ENCODE measurements at regions not wholly inside any gene's neighbourhood (a gene's known extent, or its start where the extent isn't known, plus 50 kb on each side); places are given as distances from the start of the nearest gene placed in this dataset.

- H3K9me2 ChIP-seq (ENCODE audit: insufficient read depth) = no peaks in the 10 kb centered on the region
- no peaks in the 10 kb centered on the region for H3F3A ChIP-seq (ENCODE audit: insufficient read depth)
- peaks cover 65% of the 10 kb centered on the region for H3K27me3 ChIP-seq (replicated peaks; ENCODE audit: insufficient read depth)
- H3K36me3 ChIP-seq (ENCODE audit: low read depth) = no peaks in the 10 kb centered on the region
- H3K9me3 ChIP-seq (ENCODE audit: low read depth) = no peaks in the 10 kb centered on the region
- no peaks in the 10 kb centered on the region for H4K20me1 ChIP-seq (ENCODE audit: insufficient read depth)
- in situ Hi-C loops (cut with MboI) = no loop called here
- no peak overlapping the region for H3K27ac ChIP-seq
- no peak overlapping the region for H3K4me2 ChIP-seq (ENCODE audit: unreplicated experiment)
- H2AFZ ChIP-seq = no peak overlapping the region
- DNase-seq = no peak
- H3K4me3 ChIP-seq = no peak overlapping the region
- TF ChIP-seq EZH2phosphoT487 (IDR thresholded peaks at IDR 0.05; ENCODE audit: insufficient read depth, low read depth) = no peak
- TF ChIP-seq EZH2 (IDR thresholded peaks at IDR 0.05; ENCODE audit: insufficient read depth, poor library complexity, severe bottlenecking) = no peak
- no peak overlapping the region for H3K9ac ChIP-seq
- H3K79me2 ChIP-seq (ENCODE audit: insufficient read depth) = no peaks in the 10 kb centered on the region
- no peaks in the 10 kb centered on the region for H3K4me1 ChIP-seq (ENCODE audit: insufficient read depth)
- WGBS, 2 experiments (ENCODE audit: low coverage in 1 of 2, low lambda C conversion rate in 2 of 2, missing lambda C conversion rate in 2 of 2) = 36 to 56% methylated on average over 3 of the region's 3 CpGs
Measured at GRCh38 chr11:11215944-11216343, 137.1 kb downstream of the CSNK2A3 start.

GRCh38 chr11:11215058-11215815 lies 137.8 kb downstream of the CSNK2A3 start:
- H2AFZ ChIP-seq = no peak overlapping the region
- DNase-seq = no peak
- TF ChIP-seq EZH2 (IDR thresholded peaks at IDR 0.05; ENCODE audit: insufficient read depth, poor library complexity, severe bottlenecking) = no peak
- no peak for TF ChIP-seq EZH2phosphoT487 (IDR thresholded peaks at IDR 0.05; ENCODE audit: insufficient read depth, low read depth)
- H3K9me3 ChIP-seq (ENCODE audit: low read depth) = no peaks in the 10 kb centered on the region
- in situ Hi-C loops (cut with MboI) = no loop called here
- no peaks in the 10 kb centered on the region for H3K9me2 ChIP-seq (ENCODE audit: insufficient read depth)
- H4K20me1 ChIP-seq (ENCODE audit: insufficient read depth) = no peaks in the 10 kb centered on the region
- H3K79me2 ChIP-seq (ENCODE audit: insufficient read depth) = no peaks in the 10 kb centered on the region
- no peaks in the 10 kb centered on the region for H3K4me1 ChIP-seq (ENCODE audit: insufficient read depth)
- no peaks in the 10 kb centered on the region for H3F3A ChIP-seq (ENCODE audit: insufficient read depth)
- no peak overlapping the region for H3K4me3 ChIP-seq
- H3K36me3 ChIP-seq (ENCODE audit: low read depth) = no peaks in the 10 kb centered on the region
- peaks cover 63% of the 10 kb centered on the region for H3K27me3 ChIP-seq (replicated peaks; ENCODE audit: insufficient read depth)
- 37 to 41% methylated on average over 5 of the region's 5 CpGs for WGBS, 2 experiments (ENCODE audit: low coverage in 1 of 2, low lambda C conversion rate in 2 of 2, missing lambda C conversion rate in 2 of 2)
- no peak overlapping the region for H3K4me2 ChIP-seq (ENCODE audit: unreplicated experiment)
- no peak overlapping the region for H3K27ac ChIP-seq
- H3K9ac ChIP-seq = no peak overlapping the region

- H3K9ac ChIP-seq = no peak overlapping the region
- H3K27ac ChIP-seq = no peak overlapping the region
- H3K79me2 ChIP-seq (ENCODE audit: insufficient read depth) = no peaks in the 10 kb centered on the region
- no peak overlapping the region for H3K4me2 ChIP-seq (ENCODE audit: unreplicated experiment)
- no peak for DNase-seq
- H3F3A ChIP-seq (ENCODE audit: insufficient read depth) = no peaks in the 10 kb centered on the region
- H2AFZ ChIP-seq = no peak overlapping the region
- in situ Hi-C loops (cut with MboI) = no loop called here
- peaks cover 49% of the 10 kb centered on the region for H3K27me3 ChIP-seq (replicated peaks; ENCODE audit: insufficient read depth)
- TF ChIP-seq EZH2 (IDR thresholded peaks at IDR 0.05; ENCODE audit: insufficient read depth, poor library complexity, severe bottlenecking) (no peak), EZH2phosphoT487 (IDR thresholded peaks at IDR 0.05; ENCODE audit: insufficient read depth, low read depth) (no peak)
- no peaks in the 10 kb centered on the region for H3K36me3 ChIP-seq (ENCODE audit: low read depth)
- H3K4me3 ChIP-seq = no peak overlapping the region
- WGBS, 2 experiments (ENCODE audit: low coverage in 1 of 2, low lambda C conversion rate in 2 of 2, missing lambda C conversion rate in 2 of 2) = 2 to 5% methylated on average over 4 of the region's 4 CpGs
- H3K4me1 ChIP-seq (ENCODE audit: insufficient read depth) = no peaks in the 10 kb centered on the region
- H3K9me2 ChIP-seq (ENCODE audit: insufficient read depth) = no peaks in the 10 kb centered on the region
- no peaks in the 10 kb centered on the region for H3K9me3 ChIP-seq (ENCODE audit: low read depth)
- H4K20me1 ChIP-seq (ENCODE audit: insufficient read depth) = no peaks in the 10 kb centered on the region
Measured at GRCh38 chr11:11213117-11213516, 139.9 kb downstream of the CSNK2A3 start.

GRCh38 chr11:11211888-11212287 lies 141.2 kb downstream of the CSNK2A3 start:
- Histone ChIP-seq H3K9me2 (ENCODE audit: insufficient read depth) (no peaks in the 10 kb centered on the region), H3K79me2 (ENCODE audit: insufficient read depth) (no peaks in the 10 kb centered on the region), H2AFZ (no peak overlapping the region), H3K9me3 (ENCODE audit: low read depth) (no peaks in the 10 kb centered on the region), H3K27ac (no peak overlapping the region), H3F3A (ENCODE audit: insufficient read depth) (no peaks in the 10 kb centered on the region), H3K4me3 (no peak overlapping the region), H3K4me1 (ENCODE audit: insufficient read depth) (no peaks in the 10 kb centered on the region), H3K4me2 (ENCODE audit: unreplicated experiment) (no peak overlapping the region), H3K9ac (no peak overlapping the region), H3K36me3 (ENCODE audit: low read depth) (no peaks in the 10 kb centered on the region), H4K20me1 (ENCODE audit: insufficient read depth) (no peaks in the 10 kb centered on the region), H3K27me3 (replicated peaks; ENCODE audit: insufficient read depth) (peaks cover 56% of the 10 kb centered on the region)
- DNase-seq = no peak
- in situ Hi-C loops (cut with MboI) = no loop called here
- no peak for TF ChIP-seq EZH2 (IDR thresholded peaks at IDR 0.05; ENCODE audit: insufficient read depth, poor library complexity, severe bottlenecking)
- TF ChIP-seq EZH2phosphoT487 (IDR thresholded peaks at IDR 0.05; ENCODE audit: insufficient read depth, low read depth) = no peak

Measured in GM23248 (cell line).